ENCODE measurements at regions not wholly inside any gene's neighbourhood (a gene's known extent, or its start where the extent isn't known, plus 50 kb on each side); places are given as distances from the start of the nearest gene placed in this dataset.
"Not testable (repeated sequence)": the region's sequence is repeated elsewhere in the genome, so short reads cannot be mapped to it uniquely, and the experiment has no call there.

DNA sequence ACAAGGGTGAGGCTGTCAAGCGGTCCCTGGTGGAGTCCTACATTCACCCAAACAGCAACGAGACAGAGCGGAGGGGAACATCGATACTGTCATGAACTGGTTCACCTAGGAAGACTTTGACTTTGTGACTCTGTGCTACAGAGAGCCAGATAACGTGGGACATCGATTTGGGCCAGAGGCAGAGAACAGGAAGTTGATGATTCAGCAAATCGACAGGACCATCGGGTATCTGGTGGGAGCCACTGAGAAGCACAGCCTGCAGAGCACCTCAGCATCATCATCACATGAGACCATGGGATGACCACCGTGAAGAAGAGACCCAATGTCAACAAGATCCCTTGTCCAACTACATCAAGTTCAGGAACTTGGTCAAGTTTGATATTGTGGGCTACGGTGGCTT lies 104.1 kb upstream of the DRD5 start:
- H3K4me2 ChIP-seq (ENCODE audit: control insufficient read depth, insufficient read depth); DNase-seq (ENCODE audit: low read depth, low spot score); SMC1A ChIA-PET (ENCODE audit: uncharacterized antibody, unreplicated experiment); H3K36me3 ChIP-seq (ENCODE audit: control insufficient read depth in 2 of 2, insufficient read depth in 2 of 2, low read length in 1 of 2); H3K4me1 ChIP-seq (ENCODE audit: control insufficient read depth, insufficient read depth, low read length); BruUV-seq (replicated peaks); H3K9me3 ChIP-seq (replicated peaks; ENCODE audit: control insufficient read depth, insufficient read depth, low read length); H3K27ac ChIP-seq (ENCODE audit: control insufficient read depth, insufficient read depth); H3K79me2 ChIP-seq (ENCODE audit: control insufficient read depth, insufficient read depth, low read length); H3K4me3 ChIP-seq; RAD21 ChIA-PET (ENCODE audit: unreplicated experiment); FAIRE-seq; POLR2A ChIA-PET; H4K20me1 ChIP-seq (ENCODE audit: control insufficient read depth, insufficient read depth); CTCF ChIA-PET; in situ Hi-C loops (cut with MboI); H3K27me3 ChIP-seq (replicated peaks in 1 of 2; ENCODE audit: control insufficient read depth in 2 of 2, insufficient read depth in 2 of 2, low read length in 1 of 2); H2AFZ ChIP-seq (ENCODE audit: control insufficient read depth, low read depth, low read length); intact Hi-C loops (cut with micrococcal nuclease; ENCODE audit: unreplicated experiment); ATAC-seq; H3K9ac ChIP-seq (ENCODE audit: control insufficient read depth, insufficient read depth, low read length): not testable (repeated sequence)
- WGBS (ENCODE audit: insufficient coverage, insufficient replicate concordance, low lambda C conversion rate, missing lambda C conversion rate) = 31% methylated on average over 10 of the region's 10 CpGs

DNA sequence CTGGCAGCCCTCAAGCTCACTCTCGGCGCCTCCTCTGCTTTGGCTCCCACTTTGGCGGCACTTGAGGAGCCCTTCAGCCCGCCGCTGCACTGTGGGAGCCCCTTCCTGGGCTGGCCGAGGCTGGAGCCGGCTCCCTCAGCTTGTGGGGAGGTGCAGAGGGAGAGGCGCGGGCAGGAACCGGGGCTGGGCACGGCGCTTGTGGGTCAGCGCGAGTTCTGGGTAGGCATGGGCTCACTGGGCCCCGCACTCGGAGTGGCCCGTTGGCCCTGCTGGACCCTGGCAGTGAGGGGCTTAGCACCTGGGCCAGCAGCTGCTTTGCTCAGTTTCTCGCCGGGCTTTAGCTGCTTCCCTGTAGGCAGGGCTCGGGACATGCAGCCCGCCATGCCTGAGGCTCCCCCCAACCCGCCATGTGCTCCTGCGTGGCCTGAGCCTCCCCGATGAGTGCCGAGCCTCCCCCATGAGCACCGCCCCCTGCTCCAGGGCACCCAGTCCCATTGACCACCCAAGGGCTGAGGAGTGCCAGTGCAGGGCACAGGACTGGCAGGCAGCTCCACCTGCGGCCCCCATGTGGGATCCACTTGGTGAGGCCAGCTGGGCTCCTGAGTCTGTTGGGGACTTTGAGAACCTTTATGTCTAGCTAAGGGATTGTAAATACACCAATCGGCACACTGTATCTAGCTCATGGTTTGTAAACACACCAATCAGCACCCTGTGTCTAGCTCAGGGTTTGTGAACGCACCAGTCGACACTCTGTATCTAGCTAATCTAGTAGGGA lies 101.5 kb upstream of the DRD5 start:
- DNase-seq (ENCODE audit: low read depth, low spot score) = no peak
- H3K36me3 ChIP-seq (ENCODE audit: control insufficient read depth in 2 of 2, insufficient read depth in 2 of 2, low read length in 1 of 2) = no peaks in the 10 kb centered on the region
- no peak overlapping the region for H3K27ac ChIP-seq (ENCODE audit: control insufficient read depth, insufficient read depth)
- WGBS (ENCODE audit: insufficient coverage, insufficient replicate concordance, low lambda C conversion rate, missing lambda C conversion rate) = 55% methylated on average over 26 of the region's 30 CpGs
- SMC1A ChIA-PET (ENCODE audit: uncharacterized antibody, unreplicated experiment) = no interaction called here
- no peaks in the 10 kb centered on the region for H4K20me1 ChIP-seq (ENCODE audit: control insufficient read depth, insufficient read depth)
- BruUV-seq (replicated peaks) = no TSS peak
- RAD21 ChIA-PET (ENCODE audit: unreplicated experiment) = no interaction called here
- CTCF ChIA-PET = no interaction called here
- no peak for ATAC-seq
- in situ Hi-C loops (cut with MboI) (no loop called here), intact Hi-C loops (cut with micrococcal nuclease; ENCODE audit: unreplicated experiment) (no loop called here)
- POLR2A ChIA-PET = no interaction called here
- no peak overlapping the region for H3K9ac ChIP-seq (ENCODE audit: control insufficient read depth, insufficient read depth, low read length)
- no peak for FAIRE-seq
- H3K27me3 ChIP-seq (replicated peaks in 1 of 2; ENCODE audit: control insufficient read depth in 2 of 2, insufficient read depth in 2 of 2, low read length in 1 of 2) = no peaks in the 10 kb centered on the region
- no peak overlapping the region for H2AFZ ChIP-seq (ENCODE audit: control insufficient read depth, low read depth, low read length)
- H3K4me2 ChIP-seq (ENCODE audit: control insufficient read depth, insufficient read depth) = no peak overlapping the region
- no peaks in the 10 kb centered on the region for H3K4me1 ChIP-seq (ENCODE audit: control insufficient read depth, insufficient read depth, low read length)
- H3K4me3 ChIP-seq = no peak overlapping the region
- no peaks in the 10 kb centered on the region for H3K9me3 ChIP-seq (replicated peaks; ENCODE audit: control insufficient read depth, insufficient read depth, low read length)
- H3K79me2 ChIP-seq (ENCODE audit: control insufficient read depth, insufficient read depth, low read length) = no peaks in the 10 kb centered on the region
- TF ChIP-seq BHLHE40 (IDR thresholded peaks at IDR 0.05; ENCODE audit: borderline replicate concordance in 1 of 2, low read depth in 2 of 2, low read length in 1 of 2) (no peak), E2F4 (IDR thresholded peaks at IDR 0.05; ENCODE audit: low read depth, low read length) (no peak), KLF5 (IDR thresholded peaks at IDR 0.05; ENCODE audit: partially characterized antibody) (no peak), ZNF384 (IDR thresholded peaks at IDR 0.05; ENCODE audit: borderline replicate concordance, low read depth, low read length) (no peak), E2F8 (IDR thresholded peaks at IDR 0.05; ENCODE audit: low read depth, partially characterized antibody) (no peak), TCF12 (IDR thresholded peaks at IDR 0.05; ENCODE audit: low read depth, low read length) (no peak), E4F1 (IDR thresholded peaks at IDR 0.05; ENCODE audit: borderline replicate concordance, partially characterized antibody) (no peak), CEBPB (IDR thresholded peaks at IDR 0.05; ENCODE audit: borderline replicate concordance in 1 of 2, low read depth in 2 of 2, low read length in 2 of 2) (no peak), ESRRA (IDR thresholded peaks at IDR 0.05; ENCODE audit: low read length) (no peak), CBX5 (IDR thresholded peaks at IDR 0.05; ENCODE audit: low read depth) (no peak)
